Ishikawa (cell line): ENCODE measurements at regions not wholly inside any gene's neighbourhood (a gene's known extent, or its start where the extent isn't known, plus 50 kb on each side); places are given as distances from the start of the nearest gene placed in this dataset.

Experiments used
- CEBPB ChIP-seq: IDR thresholded peaks from 2 replicates; pipeline ENCODE4 v1.6.1; 2012
- CREB1 ChIP-seq: IDR thresholded peaks from 2 replicates; pipeline ENCODE4 v1.6.1; 2012; ENCODE audit warnings: low read depth
- EGR1 ChIP-seq: IDR thresholded peaks from 2 replicates; pipeline ENCODE4 v1.6.1; 2012
- EP300 ChIP-seq: IDR thresholded peaks from 2 replicates; pipeline ENCODE4 v1.6.1; 2012; ENCODE audit warnings: borderline replicate concordance
- FOXM1 ChIP-seq: IDR thresholded peaks from 2 replicates; pipeline ENCODE4 v1.6.1; 2012; ENCODE audit warnings: low read depth, borderline replicate concordance
- MAX ChIP-seq: IDR thresholded peaks from 2 replicates; pipeline ENCODE4 v1.6.1; 2012
- NFIC ChIP-seq: IDR thresholded peaks from 2 replicates; pipeline ENCODE4 v1.6.1; 2012
- RAD21 ChIP-seq: IDR thresholded peaks from 2 replicates; pipeline ENCODE4 v1.6.1; 2012; ENCODE audit warnings: low read depth
- REST ChIP-seq: IDR thresholded peaks from 2 replicates; pipeline ENCODE4 v1.6.1; 2012; ENCODE audit warnings: low read depth, mild to moderate bottlenecking
- TAF1 ChIP-seq: IDR thresholded peaks from 2 replicates; pipeline ENCODE4 v1.6.1; 2012; ENCODE audit warnings: low read depth, mild to moderate bottlenecking
- TCF12 ChIP-seq: IDR thresholded peaks from 2 replicates; pipeline ENCODE4 v1.6.1; 2012; ENCODE audit warnings: low read depth
- TEAD4 ChIP-seq: IDR thresholded peaks from 2 replicates; pipeline ENCODE4 v1.6.1; 2012
- USF1 ChIP-seq: IDR thresholded peaks from 2 replicates; pipeline ENCODE4 v1.6.1; 2012
- YY1 ChIP-seq: IDR thresholded peaks from 2 replicates; pipeline ENCODE4 v1.6.1; 2012; ENCODE audit warnings: low read depth
- ZBTB7A ChIP-seq: IDR thresholded peaks from 2 replicates; pipeline ENCODE4 v1.6.1; 2012; ENCODE audit warnings: low read depth

- TF ChIP-seq ZBTB7A (no peak), CREB1 (no peak), MAX (no peak)
Observed at GRCh38 chr6:115495184-115495583, 565.5 kb downstream of the FRK start.

- TF ChIP-seq EP300 (no peak), USF1 (no peak), TEAD4 (no peak), CREB1 (no peak), YY1 (no peak), TAF1 (no peak), MAX (no peak), REST (no peak), TCF12 (no peak), EGR1 (no peak), NFIC (no peak), CEBPB (no peak), FOXM1 (no peak), ZBTB7A (no peak), RAD21 (no peak)
Observed at GRCh38 chr6:115487331-115487730, 573.4 kb downstream of the FRK start.

- TF ChIP-seq EGR1 (no peak), RAD21 (no peak), TAF1 (no peak), REST (no peak), MAX (no peak), YY1 (no peak), FOXM1 (no peak), TEAD4 (no peak), CREB1 (no peak), EP300 (no peak), USF1 (no peak)
Observed at GRCh38 chr6:115485400-115485799, 575.3 kb downstream of the FRK start.

- TF ChIP-seq TAF1 (no peak), USF1 (no peak), TCF12 (no peak), TEAD4 (no peak), EGR1 (no peak), RAD21 (no peak), FOXM1 (no peak), YY1 (no peak), REST (no peak)
Observed at GRCh38 chr6:115474443-115475041, 586.1 kb downstream of the FRK start.
